Stimulated activated CD4-positive, alpha-beta T cell treated with anti-CD3 and anti-CD28 coated beads, Interleukin-1b, Interleukin-23, amount 100 ng/mL, for 24 hours (primary cell): ENCODE measurements at regions not wholly inside any gene's neighbourhood (a gene's known extent, or its start where the extent isn't known, plus 50 kb on each side); places are given as distances from the start of the nearest gene placed in this dataset.
A peak's percentile ranks its signal among the peaks of the same experiment; 100 is the strongest.
"Not testable (repeated sequence)": the region's sequence is repeated elsewhere in the genome, so short reads cannot be mapped to it uniquely, and the experiment has no call there.

Experiments used
- DNase-seq, 4 experiments: peaks; one replicate each; pipeline ENCODE4 v3.0.0-alpha.2; 2020; ENCODE audit warnings: low read depth in 4 of 4, low spot score in 1 of 4

DNA sequence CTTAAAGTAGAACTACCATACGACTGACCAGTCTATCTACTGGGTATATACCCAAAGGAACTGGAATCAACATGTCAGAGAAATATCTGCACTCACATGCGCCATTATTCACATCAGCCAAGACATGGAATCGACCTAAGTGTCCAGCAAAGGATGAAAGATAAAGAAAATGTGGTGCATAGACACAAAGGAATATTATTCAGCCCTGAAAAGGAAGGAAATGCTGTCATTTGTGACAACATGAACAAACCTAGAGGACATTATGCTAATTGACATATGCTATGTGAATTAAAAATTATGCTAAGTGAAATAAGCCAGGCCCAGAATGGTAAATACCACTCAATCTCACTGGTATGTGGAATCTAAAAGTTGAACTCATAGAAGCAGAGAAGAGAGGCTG, 123.7 kb downstream of the KLF6 start:
- DNase-seq = no peak

- DNase-seq = no peak
These were observed 124.3 kb downstream of the KLF6 start for GRCh38 chr10:3660753-3661152.

DNA sequence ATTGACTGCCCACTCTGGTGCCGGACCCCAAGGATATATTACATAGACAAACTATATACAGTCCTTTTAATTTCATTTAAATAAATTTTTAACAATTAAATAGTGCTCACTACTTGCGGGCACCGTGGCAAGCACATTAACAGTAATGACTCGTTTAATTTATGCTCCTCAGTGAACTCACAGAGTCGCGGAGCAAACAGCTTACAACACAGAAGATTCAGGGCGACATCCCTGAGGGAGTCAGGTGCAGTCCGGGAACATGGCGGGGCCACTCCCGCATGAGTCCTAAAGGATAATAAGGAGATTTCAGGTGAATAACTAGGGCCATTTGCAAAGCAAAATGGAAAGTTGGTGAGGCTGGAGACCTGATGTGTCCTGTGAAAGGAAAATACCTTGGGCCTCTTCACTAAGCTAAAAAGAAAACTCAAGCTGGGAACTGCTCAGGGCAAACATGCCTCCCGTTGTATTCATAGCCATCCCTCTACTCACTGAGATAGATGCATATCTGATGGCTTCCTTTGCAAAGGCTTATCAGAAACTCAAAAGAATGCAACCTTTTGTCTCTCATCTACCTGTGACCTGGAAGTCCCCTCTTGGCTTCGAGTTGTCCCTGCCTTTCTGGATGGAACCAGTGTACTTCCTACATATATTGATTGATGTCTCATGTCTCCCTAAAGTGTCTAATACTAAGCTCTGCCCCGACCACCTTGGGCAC, 125.6 kb downstream of the KLF6 start:
- DNase-seq = no peak

GRCh38 chr10:3658766-3659165, 126.2 kb downstream of the KLF6 start:
- DNase-seq = no peak

- DNase-seq = no peak
These were observed 128.8 kb downstream of the KLF6 start for GRCh38 chr10:3656214-3656613.

GRCh38 chr10:3655528-3655927, 129.5 kb downstream of the KLF6 start:
- no peak for DNase-seq

- DNase-seq = no peak
These were observed 130.0 kb downstream of the KLF6 start for GRCh38 chr10:3654980-3655379.

- no peak for DNase-seq
These were observed 130.5 kb downstream of the KLF6 start for GRCh38 chr10:3654496-3654895.

GRCh38 chr10:3653303-3653702, 131.7 kb downstream of the KLF6 start:
- not testable (repeated sequence) for DNase-seq

GRCh38 chr10:3652886-3653285, 132.1 kb downstream of the KLF6 start:
- peak in 2 of 4 experiments; percentile 11 to 30 for DNase-seq

GRCh38 chr10:3651969-3652653, 132.9 kb downstream of the KLF6 start:
- no peak for DNase-seq

DNA sequence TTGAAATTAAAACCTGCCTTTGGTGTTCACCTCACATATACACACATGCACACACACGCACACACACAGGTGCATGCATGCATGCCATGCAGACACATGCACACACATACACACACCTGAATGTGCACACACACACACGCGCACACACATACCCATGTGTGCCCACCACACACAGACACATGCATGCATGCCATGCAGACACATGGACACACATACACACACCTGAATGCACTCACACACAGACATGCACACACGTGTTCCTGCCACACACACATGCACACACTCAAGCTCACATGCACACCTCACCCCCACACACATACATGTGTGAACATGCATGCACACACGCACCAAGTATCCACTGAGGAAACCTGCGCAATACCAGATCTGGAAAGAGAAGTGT, 136.4 kb downstream of the KLF6 start:
- DNase-seq = no peak

DNA sequence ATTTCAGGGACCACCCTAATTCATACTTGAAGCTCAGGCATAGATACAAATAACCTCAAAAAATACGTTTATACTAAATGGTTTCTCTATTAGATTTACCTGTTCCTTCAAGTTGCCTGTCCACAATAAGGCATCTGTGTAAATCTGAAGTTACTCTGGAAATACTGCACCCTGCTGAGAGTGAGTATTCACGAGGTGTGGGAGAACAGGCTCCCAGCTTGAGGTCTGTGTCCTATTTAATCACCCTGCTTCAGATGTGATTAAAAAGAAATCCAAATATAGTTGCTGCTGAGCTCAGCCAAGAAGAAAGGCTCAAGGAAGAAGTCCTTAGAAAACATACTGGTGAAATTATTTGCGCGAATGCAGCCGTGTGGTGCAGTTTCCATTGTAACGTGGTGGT, 136.8 kb downstream of the KLF6 start:
- DNase-seq = no peak

- DNase-seq = no peak
These were observed 137.9 kb downstream of the KLF6 start for GRCh38 chr10:3647074-3647473.

DNA sequence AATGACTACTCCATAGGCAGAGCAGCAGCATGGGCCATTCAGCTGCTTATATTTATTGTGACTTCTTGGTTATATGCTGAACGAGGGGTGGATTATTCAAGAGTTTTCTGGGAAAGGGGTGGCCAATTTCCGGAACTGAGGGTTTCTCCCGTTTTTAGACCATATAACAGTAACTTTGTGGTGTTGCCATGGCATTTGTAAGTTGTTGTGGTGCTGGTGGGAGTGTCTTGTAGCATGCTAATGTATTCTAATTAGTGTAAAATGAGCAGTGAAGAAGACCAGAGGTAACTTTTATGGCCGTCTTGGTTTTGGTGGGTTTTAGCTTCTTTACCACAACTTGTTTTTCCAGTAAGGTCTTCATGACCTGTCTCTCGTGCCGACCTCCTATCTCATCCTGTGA, 139.6 kb downstream of the KLF6 start:
- no peak for DNase-seq

- no peak for DNase-seq
These were observed 144.2 kb downstream of the KLF6 start for GRCh38 chr10:3640816-3641215.

GRCh38 chr10:3639546-3639945, 145.5 kb downstream of the KLF6 start:
- no peak for DNase-seq

- DNase-seq = no peak
These were observed 148.4 kb downstream of the KLF6 start for GRCh38 chr10:3636356-3637181.

GRCh38 chr10:3635697-3636096, 149.3 kb downstream of the KLF6 start:
- no peak for DNase-seq

DNA sequence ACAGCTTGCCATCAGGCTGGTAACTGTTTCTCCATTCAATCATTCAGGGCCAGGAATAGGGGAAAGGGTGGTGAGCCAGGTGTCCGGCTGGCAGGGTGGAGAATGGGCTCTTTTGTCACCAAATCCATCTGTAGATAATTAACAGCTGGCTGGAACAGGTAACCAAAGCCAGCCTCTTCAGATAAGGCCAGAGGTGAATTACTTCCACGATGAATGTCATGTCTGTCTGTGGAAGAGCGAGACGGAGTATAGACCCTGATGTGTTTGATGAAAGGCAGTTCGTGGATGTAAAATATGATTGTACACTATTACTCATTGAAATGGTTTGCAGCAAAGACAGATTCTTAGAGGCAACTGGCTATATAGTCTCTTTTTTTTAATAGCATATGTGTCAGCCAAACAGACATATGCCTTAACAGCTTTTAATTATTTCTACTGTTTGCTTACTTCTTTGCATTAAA, 149.8 kb downstream of the KLF6 start:
- DNase-seq = no peak

DNA sequence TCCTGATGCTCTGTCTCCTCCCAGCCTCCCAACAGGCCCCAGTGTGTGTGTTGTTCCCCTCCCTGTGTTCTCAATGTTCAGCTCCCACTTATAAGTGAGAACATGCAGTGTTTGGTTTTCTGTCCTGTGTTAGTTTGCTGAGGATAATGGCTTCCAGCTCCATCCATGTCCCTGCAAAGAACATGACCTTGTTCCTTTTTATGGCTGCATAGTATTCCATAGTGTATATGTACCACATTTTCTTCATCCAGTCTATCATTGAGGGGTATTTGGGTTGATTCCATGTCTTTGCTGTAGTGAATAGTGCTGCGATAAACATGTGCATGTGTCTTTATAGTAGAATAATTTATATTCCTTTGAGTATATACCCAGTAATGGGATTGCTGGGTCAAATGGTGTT, 150.4 kb downstream of the KLF6 start:
- not testable (repeated sequence) for DNase-seq
